ENCODE measurements at regions not wholly inside any gene's neighbourhood (a gene's known extent, or its start where the extent isn't known, plus 50 kb on each side); places are given as distances from the start of the nearest gene placed in this dataset.

GRCh38 chr20:57877131-57877824, 167.5 kb upstream of the PMEPA1 start:
- H3K4me2 ChIP-seq (ENCODE audit: low read depth, low read length, poor library complexity, severe bottlenecking): no peak overlapping the region
- H4K20me1 ChIP-seq (ENCODE audit: low read depth, low read length): no peaks in the 10 kb centered on the region
- H3K27ac ChIP-seq (ENCODE audit: low read depth, low read length): no peak overlapping the region
- TF ChIP-seq CTCF (IDR thresholded peaks at IDR 0.05; ENCODE audit: insufficient read depth, low read length, poor library complexity, severe bottlenecking) (no peak), EZH2phosphoT487 (conservative IDR thresholded peaks at IDR 0.05; ENCODE audit: low read length) (no peak)
- H3K79me2 ChIP-seq (ENCODE audit: insufficient read depth, low read length): no peaks in the 10 kb centered on the region
- 0 out of 2 replicates have a peak, but pooled peaks cover 3% of the 10 kb centered on the region for H3K27me3 ChIP-seq (ENCODE audit: low read length)
- H3K4me3 ChIP-seq (ENCODE audit: insufficient read depth, low read length, poor library complexity, severe bottlenecking): no peak overlapping the region
- H3K9ac ChIP-seq (ENCODE audit: low read length): no peak overlapping the region
- no peaks in the 10 kb centered on the region for H3F3A ChIP-seq (ENCODE audit: insufficient read depth)
- no peaks in the 10 kb centered on the region for H3K9me3 ChIP-seq (ENCODE audit: insufficient read depth, low read length)
- H3K36me3 ChIP-seq (ENCODE audit: low read length): no peaks in the 10 kb centered on the region
- H3K9me2 ChIP-seq (replicated peaks; ENCODE audit: insufficient read depth, low read length): no peaks in the 10 kb centered on the region
- no peak overlapping the region for H2AFZ ChIP-seq (ENCODE audit: low read depth, low read length, severe bottlenecking)

GRCh38 chr20:57876163-57876562, 166.3 kb upstream of the PMEPA1 start:
- Histone ChIP-seq H4K20me1 (ENCODE audit: low read depth, low read length) (no peaks in the 10 kb centered on the region), H3K79me2 (ENCODE audit: insufficient read depth, low read length) (no peaks in the 10 kb centered on the region), H3K9me2 (replicated peaks; ENCODE audit: insufficient read depth, low read length) (no peaks in the 10 kb centered on the region)

GRCh38 chr20:57874141-57874540, 164.3 kb upstream of the PMEPA1 start:
- Histone ChIP-seq H3K36me3 (ENCODE audit: low read length) (no peaks in the 10 kb centered on the region), H3K27ac (ENCODE audit: low read depth, low read length) (no peak overlapping the region), H4K20me1 (ENCODE audit: low read depth, low read length) (no peaks in the 10 kb centered on the region), H3K9me3 (ENCODE audit: insufficient read depth, low read length) (no peaks in the 10 kb centered on the region), H2AFZ (ENCODE audit: low read depth, low read length, severe bottlenecking) (no peak overlapping the region), H3K9me2 (replicated peaks; ENCODE audit: insufficient read depth, low read length) (no peaks in the 10 kb centered on the region), H3K4me3 (ENCODE audit: insufficient read depth, low read length, poor library complexity, severe bottlenecking) (no peak overlapping the region), H3F3A (ENCODE audit: insufficient read depth) (no peaks in the 10 kb centered on the region), H3K4me2 (ENCODE audit: low read depth, low read length, poor library complexity, severe bottlenecking) (no peak overlapping the region), H3K9ac (ENCODE audit: low read length) (no peak overlapping the region), H3K79me2 (ENCODE audit: insufficient read depth, low read length) (no peaks in the 10 kb centered on the region), H3K27me3 (ENCODE audit: low read length) (no peaks in the 10 kb centered on the region)
- TF ChIP-seq EZH2phosphoT487 (conservative IDR thresholded peaks at IDR 0.05; ENCODE audit: low read length): no peak
- no peak for TF ChIP-seq CTCF (IDR thresholded peaks at IDR 0.05; ENCODE audit: insufficient read depth, low read length, poor library complexity, severe bottlenecking)

More at GRCh38 chr20:57876163-57876562, 166.3 kb upstream of the PMEPA1 start:
- H3K9me3 ChIP-seq (ENCODE audit: insufficient read depth, low read length): no peaks in the 10 kb centered on the region
- H3K36me3 ChIP-seq (ENCODE audit: low read length): no peaks in the 10 kb centered on the region
- no peak overlapping the region for H2AFZ ChIP-seq (ENCODE audit: low read depth, low read length, severe bottlenecking)
- no peak overlapping the region for H3K4me3 ChIP-seq (ENCODE audit: insufficient read depth, low read length, poor library complexity, severe bottlenecking)
- TF ChIP-seq CTCF (IDR thresholded peaks at IDR 0.05; ENCODE audit: insufficient read depth, low read length, poor library complexity, severe bottlenecking): no peak
- H3K9ac ChIP-seq (ENCODE audit: low read length): no peak overlapping the region
- H3K27me3 ChIP-seq (ENCODE audit: low read length): 0 out of 2 replicates have a peak, but pooled peaks cover 3% of the 10 kb centered on the region
- H3K4me2 ChIP-seq (ENCODE audit: low read depth, low read length, poor library complexity, severe bottlenecking): no peak overlapping the region
- no peaks in the 10 kb centered on the region for H3F3A ChIP-seq (ENCODE audit: insufficient read depth)
- no peak overlapping the region for H3K27ac ChIP-seq (ENCODE audit: low read depth, low read length)
